NAMALWA (cell line): ENCODE measurements at regions not wholly inside any gene's neighbourhood (a gene's known extent, or its start where the extent isn't known, plus 50 kb on each side); places are given as distances from the start of the nearest gene placed in this dataset.

ENCODE experiments used
- DNase-seq: peaks from one replicate; pipeline ENCODE4 v3.0.0-alpha.2; 2015; ENCODE audit warnings: low spot score

GRCh38 chr13:48181482-48182145 lies 51.4 kb upstream of the ITM2B start:
- no peak for DNase-seq

DNA sequence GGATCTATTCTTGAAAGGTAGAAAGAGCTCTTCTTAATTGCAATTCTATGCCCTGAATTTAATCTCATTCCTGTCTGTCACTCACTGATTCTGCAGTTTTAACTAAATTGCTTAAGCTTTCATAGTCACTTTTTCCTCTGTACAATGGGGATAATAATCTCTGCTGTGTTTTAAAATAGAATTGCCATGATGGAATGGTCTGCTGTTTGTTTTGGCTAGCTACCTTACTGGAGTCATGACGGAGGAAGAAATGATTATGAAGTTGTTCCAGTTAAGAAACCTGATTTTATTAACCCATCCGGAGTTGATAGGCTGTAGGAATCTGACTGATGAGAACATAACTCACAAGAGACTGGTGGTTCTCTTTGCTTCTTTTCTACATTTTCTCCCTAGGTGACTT lies 54.9 kb upstream of the ITM2B start:
- no peak for DNase-seq

DNA sequence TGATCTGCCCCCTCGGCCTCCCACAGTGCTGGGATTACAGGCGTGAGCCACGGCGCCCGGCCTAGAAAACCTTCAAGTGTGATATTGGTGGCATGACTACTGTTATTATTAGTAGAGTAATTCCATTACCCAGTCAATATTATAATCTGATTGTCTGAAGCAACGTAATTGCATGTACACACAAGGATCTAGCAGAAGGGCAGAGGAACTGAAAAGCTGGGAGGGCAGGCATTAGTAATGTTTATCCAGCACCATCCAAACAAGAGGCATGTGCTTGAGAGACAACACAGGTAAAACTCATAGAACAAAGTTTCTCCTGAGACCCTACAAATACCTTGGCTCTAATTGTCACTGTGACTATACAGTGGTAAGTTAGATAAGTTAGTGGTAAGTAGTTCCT lies 56.2 kb upstream of the ITM2B start:
- DNase-seq = no peak

DNA sequence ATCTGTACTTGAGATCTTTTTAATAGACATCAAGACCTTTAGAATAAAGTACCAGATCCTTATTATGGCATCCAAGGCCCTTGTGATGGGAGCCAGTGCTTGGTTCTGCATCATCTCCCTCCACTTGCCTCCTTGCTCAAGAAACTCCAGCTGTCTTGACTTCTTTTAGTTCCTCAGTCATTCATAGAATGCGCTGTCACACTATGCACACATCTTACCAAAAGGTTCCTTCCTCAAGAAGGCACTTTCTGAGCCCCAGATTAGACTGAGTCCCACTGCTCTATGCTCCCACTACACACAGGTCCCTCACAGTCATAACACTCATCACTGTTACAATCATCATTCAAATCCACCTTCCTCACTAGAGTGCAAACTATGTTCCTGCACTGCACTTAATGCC lies 57.8 kb upstream of the ITM2B start:
- no peak for DNase-seq

DNA sequence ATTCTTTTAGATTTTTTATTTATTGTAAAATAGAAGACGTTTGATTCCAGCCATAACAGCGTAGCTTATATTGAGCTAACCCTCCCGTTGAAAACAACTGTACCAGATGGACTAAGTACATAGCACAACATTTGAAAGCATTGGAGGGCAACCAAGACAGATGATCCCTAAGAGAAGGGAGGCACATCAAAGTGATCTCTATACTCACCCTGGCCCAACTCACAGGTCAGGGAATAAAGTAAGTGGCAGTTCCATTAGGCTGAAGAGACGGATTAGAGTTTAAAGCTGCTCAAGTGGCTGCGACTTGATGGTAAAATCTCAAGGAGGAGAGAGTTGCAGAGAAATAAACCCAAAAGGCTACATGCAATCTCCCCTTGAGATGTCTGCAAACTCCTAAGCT lies 65.1 kb upstream of the ITM2B start:
- DNase-seq = no peak

DNA sequence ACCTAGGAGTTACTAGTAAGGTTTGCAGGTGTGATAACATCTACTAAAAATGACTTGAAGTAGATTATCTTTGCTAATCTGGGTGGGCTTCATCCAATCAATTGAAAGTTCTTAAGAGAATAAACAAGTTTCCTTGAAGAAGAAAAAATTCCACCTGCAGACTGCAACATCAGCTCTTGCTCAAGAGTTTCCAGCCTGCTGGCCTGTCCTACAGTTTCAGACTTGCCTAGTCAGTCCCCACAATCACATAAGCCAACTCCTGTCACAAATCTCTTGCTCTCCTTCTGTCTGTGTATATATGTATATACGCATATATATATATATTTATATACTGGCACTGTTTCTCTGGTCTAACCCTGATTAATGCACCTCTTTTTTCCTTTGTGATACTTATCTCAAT lies 67.3 kb upstream of the ITM2B start:
- DNase-seq = no peak

DNA sequence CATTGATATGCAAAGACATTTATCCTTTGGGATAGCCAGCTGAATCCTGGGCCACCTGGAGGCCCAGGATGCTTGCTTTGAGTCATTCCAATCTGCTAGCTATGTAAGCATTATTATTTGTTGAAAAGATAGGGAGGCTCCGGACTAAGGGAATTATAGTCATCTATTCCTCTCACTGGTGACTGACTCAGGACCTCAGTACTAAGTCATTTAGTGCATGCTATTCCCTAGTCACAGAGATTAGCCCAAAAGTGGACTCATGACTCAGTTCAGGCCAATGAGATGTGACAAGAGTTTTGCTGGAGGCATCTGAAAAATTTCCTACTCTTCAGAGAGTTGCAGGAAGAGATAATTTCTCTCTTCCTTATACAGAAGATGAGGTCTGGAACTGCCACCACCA lies 67.9 kb upstream of the ITM2B start:
- DNase-seq = no peak

- no peak for DNase-seq
These were observed 68.2 kb upstream of the MED4 start for GRCh38 chr13:48163061-48163460.

DNA sequence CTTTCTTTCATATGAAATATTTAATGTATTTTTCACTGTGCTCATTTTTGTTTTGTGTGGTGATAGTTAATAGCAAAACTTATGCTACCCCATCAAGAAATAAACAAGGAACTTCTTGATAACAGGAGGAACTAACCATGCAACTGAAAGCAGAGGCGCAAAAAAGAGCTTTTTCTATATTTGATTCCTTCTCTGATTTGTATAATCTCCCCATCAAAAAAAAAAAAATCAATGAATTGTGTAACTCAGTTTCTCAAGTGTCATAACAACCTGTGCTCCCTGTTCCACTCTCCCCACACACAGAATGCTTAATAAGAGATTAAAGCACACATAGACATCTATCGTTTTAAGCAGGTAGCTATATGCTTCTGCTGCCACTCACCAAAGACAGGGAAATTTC lies 67.3 kb upstream of the MED4 start:
- DNase-seq = no peak

GRCh38 chr13:48161530-48162179 lies 66.8 kb upstream of the MED4 start:
- no peak for DNase-seq

GRCh38 chr13:48160606-48161278 lies 65.8 kb upstream of the MED4 start:
- no peak for DNase-seq

- DNase-seq = no peak
These were observed 64.9 kb upstream of the MED4 start for GRCh38 chr13:48159826-48160225.

DNA sequence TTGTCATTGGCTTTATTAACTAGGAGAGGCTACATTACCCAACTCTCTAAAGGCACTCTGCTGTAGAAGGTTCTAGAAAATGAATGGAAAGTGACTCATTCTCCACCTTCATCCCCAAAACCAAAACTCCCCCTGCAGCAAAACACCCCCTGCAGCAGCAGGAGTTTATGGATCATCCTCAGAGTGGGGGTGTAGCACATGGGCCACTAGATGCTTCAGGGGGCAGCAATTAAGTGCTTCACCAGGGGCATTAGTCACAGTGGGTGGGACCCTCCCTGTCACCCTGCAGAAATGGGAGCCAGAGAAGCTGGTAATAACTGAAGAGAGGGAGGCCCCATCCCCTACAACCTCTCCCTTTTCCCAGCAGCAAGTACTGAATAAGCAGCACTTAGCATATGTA lies 64.5 kb upstream of the MED4 start:
- no peak for DNase-seq

DNA sequence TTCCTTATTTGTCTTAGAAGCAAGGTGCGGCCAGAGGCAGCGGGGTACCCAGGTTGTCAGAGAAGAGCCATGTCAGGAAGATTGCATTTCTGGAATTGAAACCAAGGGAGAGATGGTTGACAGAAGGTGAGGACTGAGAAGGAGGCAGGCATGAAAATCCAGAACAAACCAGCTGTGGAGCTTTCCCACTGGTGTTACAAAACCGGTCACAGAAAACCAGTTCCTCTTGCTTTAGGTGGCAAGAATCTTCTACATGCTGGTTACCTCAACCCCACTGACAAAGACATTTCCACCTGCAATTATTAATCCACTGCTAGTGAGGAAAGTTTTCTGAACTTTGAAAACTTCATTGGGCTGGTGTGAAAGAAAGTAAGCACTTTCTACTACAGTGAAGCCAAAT lies 64.0 kb upstream of the MED4 start:
- no peak for DNase-seq

DNA sequence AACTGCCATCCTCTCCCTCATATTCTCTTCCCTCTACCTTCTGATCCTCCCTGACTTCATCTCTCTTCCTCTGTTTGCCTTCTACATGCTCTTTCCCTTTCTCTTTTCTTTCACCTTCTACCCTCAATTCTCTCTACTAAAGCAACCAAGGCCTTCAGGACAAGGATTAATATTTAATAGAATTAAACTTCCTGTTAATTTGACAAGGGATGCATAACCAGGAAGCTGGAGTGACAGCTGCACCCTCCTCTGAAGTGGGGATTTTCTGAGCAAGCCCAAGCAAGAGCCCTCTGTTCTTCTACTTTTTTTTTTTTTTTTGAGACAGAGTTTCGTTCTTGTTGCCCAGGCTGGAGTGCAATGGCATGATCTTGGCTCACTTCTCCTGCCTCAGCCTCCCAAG lies 63.4 kb upstream of the MED4 start:
- DNase-seq = no peak

GRCh38 chr13:48156466-48156865 lies 61.6 kb upstream of the MED4 start:
- peak; percentile 77 for DNase-seq

DNA sequence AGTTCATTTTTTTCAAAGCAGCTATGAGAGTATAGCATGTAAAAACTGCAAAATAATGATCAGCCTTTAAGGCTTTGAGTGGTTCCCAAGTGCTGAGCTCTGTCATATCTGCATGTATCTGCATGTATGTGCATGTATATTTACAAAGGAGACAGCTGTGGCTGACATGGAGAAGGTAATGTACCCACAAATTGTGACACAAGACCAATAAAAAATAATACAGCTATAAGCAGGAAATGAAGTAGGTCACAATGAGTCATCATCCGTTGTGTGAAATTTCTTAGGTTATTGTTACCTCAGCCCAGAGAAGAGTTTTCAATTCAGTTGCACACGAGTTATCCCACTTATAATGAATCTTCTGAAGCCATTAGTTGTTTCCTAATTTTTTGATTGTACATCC lies 60.9 kb upstream of the MED4 start:
- DNase-seq = peak; percentile 24

GRCh38 chr13:48154671-48155070 lies 59.8 kb upstream of the MED4 start:
- no peak for DNase-seq

DNA sequence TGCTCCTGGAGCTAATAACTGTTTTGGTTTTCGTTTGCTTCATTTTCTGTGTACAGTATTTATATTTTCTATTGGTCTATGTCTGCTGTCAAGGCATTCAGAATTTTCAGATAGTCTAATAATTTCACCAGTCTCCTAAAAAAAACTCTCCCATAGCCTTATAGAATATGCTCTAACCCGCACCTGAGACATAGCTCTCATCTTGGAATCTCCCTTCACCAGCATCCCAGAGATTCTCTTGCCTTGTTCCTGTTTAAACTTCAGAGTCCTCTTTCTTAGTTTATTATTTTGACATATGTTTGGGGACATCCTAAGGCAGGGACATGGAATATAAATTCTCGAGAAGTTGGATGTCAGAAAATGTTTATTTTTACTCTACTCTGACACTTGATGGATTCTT lies 58.3 kb upstream of the MED4 start:
- no peak for DNase-seq

DNA sequence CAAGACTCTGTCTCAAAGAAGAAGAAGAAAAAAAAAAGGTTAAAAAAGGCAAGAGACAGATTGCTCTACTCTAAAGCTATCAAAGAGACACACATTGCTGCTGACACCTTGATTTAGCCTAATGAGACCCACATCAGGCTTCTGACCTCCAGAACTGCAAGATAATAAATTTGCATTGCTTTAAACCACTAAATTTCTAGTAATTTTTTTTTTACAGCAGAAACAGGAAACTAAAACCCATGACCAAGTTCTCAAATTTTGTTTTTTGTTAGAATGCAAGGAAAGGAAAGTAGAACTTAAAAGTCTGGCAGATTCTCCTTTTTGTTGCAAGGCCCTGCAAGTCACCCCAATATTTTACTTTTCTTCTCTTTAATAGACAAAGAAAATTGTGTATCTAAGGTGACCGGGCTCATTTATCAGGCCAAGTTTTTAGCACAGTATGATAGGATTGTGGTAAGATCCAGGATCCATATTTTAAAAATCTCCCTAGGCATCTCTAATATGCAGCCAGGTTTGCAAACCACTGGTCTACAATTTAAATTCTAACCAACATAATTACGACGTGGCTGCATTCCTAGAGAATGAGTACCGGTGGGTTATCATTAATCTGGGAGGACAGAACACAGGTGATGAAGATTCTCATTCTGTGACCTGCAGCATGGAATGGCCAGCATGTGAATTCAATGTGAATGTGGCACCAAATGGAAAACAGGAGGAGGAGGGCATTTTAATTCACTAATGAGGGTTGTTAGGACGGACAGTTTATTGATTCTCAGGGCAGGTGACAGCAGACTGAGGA lies 56.7 kb upstream of the MED4 start:
- peak; percentile 10 for DNase-seq

DNA sequence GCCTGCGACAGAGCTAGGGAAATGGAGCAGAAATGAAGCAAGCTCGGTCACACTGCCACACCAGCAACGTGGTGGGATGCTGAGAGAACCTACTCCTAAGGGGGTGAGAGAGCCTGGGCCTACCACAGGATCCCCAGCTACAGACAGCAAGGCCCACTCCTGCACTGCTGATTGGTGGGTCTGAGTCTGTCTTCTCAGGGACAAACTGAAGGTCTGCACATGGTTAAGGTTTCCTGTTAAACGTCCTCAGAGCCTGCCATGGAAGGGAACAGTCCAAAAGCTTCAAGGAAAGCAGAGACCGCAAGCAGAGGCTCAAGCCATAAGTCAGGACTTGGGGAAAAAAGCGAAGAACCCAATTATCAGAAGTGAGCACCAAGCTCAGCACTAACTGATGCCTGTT lies 53.5 kb upstream of the MED4 start:
- no peak for DNase-seq

DNA sequence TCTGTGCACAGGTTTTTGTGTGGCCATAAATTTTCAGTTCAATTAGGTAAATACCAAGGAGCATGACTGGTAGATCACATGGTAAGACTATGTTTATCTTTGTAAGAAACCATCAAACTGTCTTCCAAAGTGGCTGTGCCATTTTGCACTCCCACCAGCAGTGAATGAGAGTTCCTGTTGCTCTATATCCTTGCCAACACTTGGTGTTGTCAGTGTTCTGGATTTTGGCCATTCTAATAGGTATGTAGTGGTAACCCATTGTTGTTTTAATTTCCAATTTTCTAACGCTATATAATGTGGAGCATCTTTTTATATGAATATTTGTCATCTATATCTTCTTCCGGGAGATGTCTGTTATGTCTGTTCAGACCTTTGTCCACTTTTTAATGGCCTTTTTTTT lies 51.7 kb upstream of the MED4 start:
- DNase-seq = no peak

DNA sequence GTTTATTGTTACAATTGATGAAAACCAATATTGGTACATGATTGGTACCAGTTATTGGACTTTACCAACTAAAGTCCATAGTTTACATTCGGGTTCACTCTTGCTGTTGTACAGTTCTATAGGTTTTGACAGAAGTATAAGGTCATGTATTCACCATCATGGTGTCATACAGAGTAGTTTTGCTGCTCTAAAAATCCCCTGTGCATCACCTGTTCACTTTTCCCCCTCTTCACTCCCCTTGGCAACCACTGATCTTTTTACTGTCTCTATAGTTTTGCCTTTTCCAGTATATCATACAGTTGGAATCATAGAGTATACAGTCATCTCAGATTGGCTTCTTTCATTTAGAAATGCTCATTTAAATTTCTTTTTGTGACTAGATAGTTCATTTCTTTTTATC lies 51.2 kb upstream of the MED4 start:
- DNase-seq = no peak
